Neural cell (in vitro differentiated cells): ENCODE measurements at regions not wholly inside any gene's neighbourhood (a gene's known extent, or its start where the extent isn't known, plus 50 kb on each side); places are given as distances from the start of the nearest gene placed in this dataset.

Experiments used
- EP300 ChIP-seq: fragments of 450-650 bp; conservative IDR thresholded peaks from 2 replicates; pipeline ENCODE4 v1.6.1; 2014; ENCODE audit warnings: antibody characterized with exemption, mild to moderate bottlenecking, moderate library complexity; ENCODE audit not compliant: poor library complexity, severe bottlenecking
- EZH2 ChIP-seq: fragments of 200-600, 300-800 bp; shearing (Covaris generic), sonication (generic); IDR thresholded peaks from 2 replicates; pipeline ENCODE4 v1.6.1; 2014; ENCODE audit warnings: antibody characterized with exemption, low read length, borderline replicate concordance, mild to moderate bottlenecking; ENCODE audit not compliant: insufficient read depth, poor library complexity, severe bottlenecking
- POLR2AphosphoS5 ChIP-seq: IDR thresholded peaks from 2 replicates; pipeline ENCODE4 v1.6.1; 2012
- TAF1 ChIP-seq: IDR thresholded peaks from 2 replicates; pipeline ENCODE4 v1.6.1; 2012; ENCODE audit warnings: low read depth
- TF ChIP-seq, protein P1 (sequence below): fragments of 450-650 bp; IDR thresholded peaks from 2 replicates; pipeline ENCODE4 v1.5.1; 2014; ENCODE audit warnings: antibody characterized with exemption, mild to moderate bottlenecking, moderate library complexity; ENCODE audit not compliant: poor library complexity, severe bottlenecking
- TF ChIP-seq, protein P2 (sequence below): IDR thresholded peaks from 2 replicates; pipeline ENCODE4 v1.6.1; 2012; ENCODE audit warnings: borderline replicate concordance

DNA sequence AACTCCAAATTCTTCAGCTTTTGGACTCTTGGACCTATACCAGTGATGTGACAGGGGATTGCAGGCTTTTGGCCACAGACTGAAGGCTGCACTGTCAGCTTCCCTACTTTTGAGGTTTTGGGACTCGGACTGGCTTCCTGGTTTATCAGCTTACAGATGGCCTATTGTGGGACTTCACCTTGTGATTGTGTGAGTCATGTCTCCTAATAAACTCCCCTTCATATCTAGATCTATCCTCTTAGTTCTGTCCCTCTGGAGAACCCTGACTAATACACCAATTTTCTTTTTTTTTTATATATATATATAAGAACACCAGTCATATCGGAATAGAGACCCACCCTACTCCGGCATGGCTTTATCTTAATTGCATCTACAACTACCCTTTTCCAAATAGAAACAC lies 166.8 kb downstream of the ETV1 start:
- no peak for TF ChIP-seq TAF1
- no peak for TF ChIP-seq EP300
- TF ChIP-seq, protein P1, sequence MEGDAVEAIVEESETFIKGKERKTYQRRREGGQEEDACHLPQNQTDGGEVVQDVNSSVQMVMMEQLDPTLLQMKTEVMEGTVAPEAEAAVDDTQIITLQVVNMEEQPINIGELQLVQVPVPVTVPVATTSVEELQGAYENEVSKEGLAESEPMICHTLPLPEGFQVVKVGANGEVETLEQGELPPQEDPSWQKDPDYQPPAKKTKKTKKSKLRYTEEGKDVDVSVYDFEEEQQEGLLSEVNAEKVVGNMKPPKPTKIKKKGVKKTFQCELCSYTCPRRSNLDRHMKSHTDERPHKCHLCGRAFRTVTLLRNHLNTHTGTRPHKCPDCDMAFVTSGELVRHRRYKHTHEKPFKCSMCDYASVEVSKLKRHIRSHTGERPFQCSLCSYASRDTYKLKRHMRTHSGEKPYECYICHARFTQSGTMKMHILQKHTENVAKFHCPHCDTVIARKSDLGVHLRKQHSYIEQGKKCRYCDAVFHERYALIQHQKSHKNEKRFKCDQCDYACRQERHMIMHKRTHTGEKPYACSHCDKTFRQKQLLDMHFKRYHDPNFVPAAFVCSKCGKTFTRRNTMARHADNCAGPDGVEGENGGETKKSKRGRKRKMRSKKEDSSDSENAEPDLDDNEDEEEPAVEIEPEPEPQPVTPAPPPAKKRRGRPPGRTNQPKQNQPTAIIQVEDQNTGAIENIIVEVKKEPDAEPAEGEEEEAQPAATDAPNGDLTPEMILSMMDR, result no peak
- no peak for TF ChIP-seq EZH2
- TF ChIP-seq, protein P2, sequence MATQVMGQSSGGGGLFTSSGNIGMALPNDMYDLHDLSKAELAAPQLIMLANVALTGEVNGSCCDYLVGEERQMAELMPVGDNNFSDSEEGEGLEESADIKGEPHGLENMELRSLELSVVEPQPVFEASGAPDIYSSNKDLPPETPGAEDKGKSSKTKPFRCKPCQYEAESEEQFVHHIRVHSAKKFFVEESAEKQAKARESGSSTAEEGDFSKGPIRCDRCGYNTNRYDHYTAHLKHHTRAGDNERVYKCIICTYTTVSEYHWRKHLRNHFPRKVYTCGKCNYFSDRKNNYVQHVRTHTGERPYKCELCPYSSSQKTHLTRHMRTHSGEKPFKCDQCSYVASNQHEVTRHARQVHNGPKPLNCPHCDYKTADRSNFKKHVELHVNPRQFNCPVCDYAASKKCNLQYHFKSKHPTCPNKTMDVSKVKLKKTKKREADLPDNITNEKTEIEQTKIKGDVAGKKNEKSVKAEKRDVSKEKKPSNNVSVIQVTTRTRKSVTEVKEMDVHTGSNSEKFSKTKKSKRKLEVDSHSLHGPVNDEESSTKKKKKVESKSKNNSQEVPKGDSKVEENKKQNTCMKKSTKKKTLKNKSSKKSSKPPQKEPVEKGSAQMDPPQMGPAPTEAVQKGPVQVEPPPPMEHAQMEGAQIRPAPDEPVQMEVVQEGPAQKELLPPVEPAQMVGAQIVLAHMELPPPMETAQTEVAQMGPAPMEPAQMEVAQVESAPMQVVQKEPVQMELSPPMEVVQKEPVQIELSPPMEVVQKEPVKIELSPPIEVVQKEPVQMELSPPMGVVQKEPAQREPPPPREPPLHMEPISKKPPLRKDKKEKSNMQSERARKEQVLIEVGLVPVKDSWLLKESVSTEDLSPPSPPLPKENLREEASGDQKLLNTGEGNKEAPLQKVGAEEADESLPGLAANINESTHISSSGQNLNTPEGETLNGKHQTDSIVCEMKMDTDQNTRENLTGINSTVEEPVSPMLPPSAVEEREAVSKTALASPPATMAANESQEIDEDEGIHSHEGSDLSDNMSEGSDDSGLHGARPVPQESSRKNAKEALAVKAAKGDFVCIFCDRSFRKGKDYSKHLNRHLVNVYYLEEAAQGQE, result no peak
- TF ChIP-seq POLR2AphosphoS5, result no peak
